ENCODE measurements at regions not wholly inside any gene's neighbourhood (a gene's known extent, or its start where the extent isn't known, plus 50 kb on each side); places are given as distances from the start of the nearest gene placed in this dataset.

DNA sequence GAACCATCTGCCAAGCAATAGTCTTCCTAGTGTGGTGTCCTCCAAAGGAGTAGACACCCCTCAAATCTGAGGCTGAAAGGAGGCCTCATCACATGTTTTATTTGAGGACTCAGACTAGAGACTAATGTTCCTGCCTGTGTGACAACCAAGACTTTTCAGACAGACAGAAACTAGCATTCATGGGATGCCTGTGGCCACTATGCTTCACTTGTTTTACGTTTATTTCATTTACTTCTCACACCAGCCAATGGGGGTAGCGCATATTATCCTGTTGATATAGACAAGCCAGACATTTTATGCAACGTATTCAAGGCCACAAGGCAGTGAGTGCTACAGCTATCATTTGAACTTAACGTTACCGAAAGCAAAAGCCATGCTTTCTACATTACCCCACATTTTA, 391.7 kb upstream of the HTR2A start:
- TF ChIP-seq, protein P1, sequence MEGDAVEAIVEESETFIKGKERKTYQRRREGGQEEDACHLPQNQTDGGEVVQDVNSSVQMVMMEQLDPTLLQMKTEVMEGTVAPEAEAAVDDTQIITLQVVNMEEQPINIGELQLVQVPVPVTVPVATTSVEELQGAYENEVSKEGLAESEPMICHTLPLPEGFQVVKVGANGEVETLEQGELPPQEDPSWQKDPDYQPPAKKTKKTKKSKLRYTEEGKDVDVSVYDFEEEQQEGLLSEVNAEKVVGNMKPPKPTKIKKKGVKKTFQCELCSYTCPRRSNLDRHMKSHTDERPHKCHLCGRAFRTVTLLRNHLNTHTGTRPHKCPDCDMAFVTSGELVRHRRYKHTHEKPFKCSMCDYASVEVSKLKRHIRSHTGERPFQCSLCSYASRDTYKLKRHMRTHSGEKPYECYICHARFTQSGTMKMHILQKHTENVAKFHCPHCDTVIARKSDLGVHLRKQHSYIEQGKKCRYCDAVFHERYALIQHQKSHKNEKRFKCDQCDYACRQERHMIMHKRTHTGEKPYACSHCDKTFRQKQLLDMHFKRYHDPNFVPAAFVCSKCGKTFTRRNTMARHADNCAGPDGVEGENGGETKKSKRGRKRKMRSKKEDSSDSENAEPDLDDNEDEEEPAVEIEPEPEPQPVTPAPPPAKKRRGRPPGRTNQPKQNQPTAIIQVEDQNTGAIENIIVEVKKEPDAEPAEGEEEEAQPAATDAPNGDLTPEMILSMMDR (conservative IDR thresholded peaks at IDR 0.05; ENCODE audit: low read depth, low read length): no peak
- TF ChIP-seq POLR2A (IDR thresholded peaks at IDR 0.05; ENCODE audit: low read depth, low read length): no peak
- TF ChIP-seq, protein P2, sequence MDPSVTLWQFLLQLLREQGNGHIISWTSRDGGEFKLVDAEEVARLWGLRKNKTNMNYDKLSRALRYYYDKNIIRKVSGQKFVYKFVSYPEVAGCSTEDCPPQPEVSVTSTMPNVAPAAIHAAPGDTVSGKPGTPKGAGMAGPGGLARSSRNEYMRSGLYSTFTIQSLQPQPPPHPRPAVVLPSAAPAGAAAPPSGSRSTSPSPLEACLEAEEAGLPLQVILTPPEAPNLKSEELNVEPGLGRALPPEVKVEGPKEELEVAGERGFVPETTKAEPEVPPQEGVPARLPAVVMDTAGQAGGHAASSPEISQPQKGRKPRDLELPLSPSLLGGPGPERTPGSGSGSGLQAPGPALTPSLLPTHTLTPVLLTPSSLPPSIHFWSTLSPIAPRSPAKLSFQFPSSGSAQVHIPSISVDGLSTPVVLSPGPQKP (IDR thresholded peaks at IDR 0.05; ENCODE audit: borderline replicate concordance, low read depth, low read length): no peak
- TF ChIP-seq RFX5 (IDR thresholded peaks at IDR 0.05; ENCODE audit: low read depth, low read length): no peak
- TF ChIP-seq RAD21 (IDR thresholded peaks at IDR 0.05; ENCODE audit: low read length): no peak
- TF ChIP-seq BHLHE40 (IDR thresholded peaks at IDR 0.05; ENCODE audit: low read depth, low read length): no peak
- TF ChIP-seq SMC3 (IDR thresholded peaks at IDR 0.05; ENCODE audit: low read depth, low read length): no peak
- no peak for TF ChIP-seq MXI1 (IDR thresholded peaks at IDR 0.05; ENCODE audit: borderline replicate concordance, low read depth, low read length)
- TF ChIP-seq CHD1 (IDR thresholded peaks at IDR 0.05; ENCODE audit: low read depth, low read length): no peak
